SU-DHL-6 (cell line): ENCODE measurements at regions not wholly inside any gene's neighbourhood (a gene's known extent, or its start where the extent isn't known, plus 50 kb on each side); places are given as distances from the start of the nearest gene placed in this dataset.
"Not testable (repeated sequence)": the region's sequence is repeated elsewhere in the genome, so short reads cannot be mapped to it uniquely, and the experiment has no call there.

Experiments used
- H2AFZ ChIP-seq: fragments of 200-600 bp; sonication (generic); 2 replicates; pipeline ENCODE4 v1.6.1; 2014; ENCODE audit warnings: low read depth, mild to moderate bottlenecking, moderate library complexity, mixed read lengths, antibody characterized with exemption, low read length; ENCODE audit not compliant: severe bottlenecking
- H3F3A ChIP-seq: fragments of 200-600 bp; shearing (Covaris generic); 2 replicates; pipeline ENCODE4 v1.6.0; 2016; ENCODE audit warnings: antibody characterized with exemption, mild to moderate bottlenecking; ENCODE audit not compliant: insufficient read depth
- H3K27ac ChIP-seq: fragments of 200-600 bp; sonication (generic); 2 replicates; pipeline ENCODE4 v1.5.1; 2016; ENCODE audit warnings: low read depth, mild to moderate bottlenecking, low read length, moderate library complexity, mixed read lengths
- H3K27me3 ChIP-seq: fragments of 200-600 bp; sonication (generic), shearing (Covaris generic); 2 replicates; pipeline ENCODE4 v1.6.0; 2014; ENCODE audit warnings: mild to moderate bottlenecking, low read length
- H3K36me3 ChIP-seq: fragments of 200-600 bp; sonication (generic); 2 replicates; pipeline ENCODE4 v1.6.1; 2014; ENCODE audit warnings: mild to moderate bottlenecking, low read length, mixed read lengths
- H3K4me2 ChIP-seq: fragments of 300-600, 200-600 bp; shearing (Covaris generic), sonication (generic); 2 replicates; pipeline ENCODE4 v1.6.0; 2014; ENCODE audit warnings: low read length, low read depth, mild to moderate bottlenecking; ENCODE audit not compliant: poor library complexity, severe bottlenecking
- H3K4me3 ChIP-seq: fragments of 200-600 bp; sonication (generic); 2 replicates; pipeline ENCODE4 v1.5.1; 2014; ENCODE audit warnings: antibody characterized with exemption, low read length, mild to moderate bottlenecking, mixed read lengths; ENCODE audit not compliant: insufficient read depth, poor library complexity, severe bottlenecking
- H3K79me2 ChIP-seq: fragments of 200-600 bp; sonication (generic); 2 replicates; pipeline ENCODE4 v1.6.1; 2014; ENCODE audit warnings: mild to moderate bottlenecking, low read length, moderate library complexity; ENCODE audit not compliant: insufficient read depth
- H3K9ac ChIP-seq: fragments of 200-600 bp; sonication (generic); 2 replicates; pipeline ENCODE4 v1.7.0; 2014; ENCODE audit warnings: mild to moderate bottlenecking, low read length
- H3K9me2 ChIP-seq: fragments of 200-600 bp; sonication (generic); replicated peaks from 2 replicates; pipeline ENCODE4 v1.6.1; 2014; ENCODE audit warnings: low read length; ENCODE audit not compliant: insufficient read depth
- H3K9me3 ChIP-seq: fragments of 200-600 bp; sonication (generic); 2 replicates; pipeline ENCODE4 v1.6.1; 2014; ENCODE audit warnings: low read length, mixed read lengths; ENCODE audit not compliant: insufficient read depth
- H4K20me1 ChIP-seq: fragments of 200-600 bp; sonication (generic); 2 replicates; pipeline ENCODE4 v1.6.1; 2014; ENCODE audit warnings: low read depth, mild to moderate bottlenecking, antibody characterized with exemption, low read length, moderate library complexity, mixed read lengths
- CTCF ChIP-seq: fragments of 200-600 bp; sonication (generic); IDR thresholded peaks from one replicate; pipeline ENCODE4 v1.5.1; 2017; ENCODE audit warnings: antibody characterized with exemption, mild to moderate bottlenecking, low read length, moderate library complexity; ENCODE audit not compliant: insufficient read depth, poor library complexity, severe bottlenecking
- EZH2phosphoT487 ChIP-seq: fragments of 200-600 bp; sonication (generic), shearing (Covaris generic); conservative IDR thresholded peaks from 2 replicates; pipeline ENCODE4 v1.6.1; 2018; ENCODE audit warnings: mild to moderate bottlenecking, antibody characterized with exemption, low read length, moderate library complexity, mixed read lengths

- Histone ChIP-seq H2AFZ (no peak overlapping the region), H3K27me3 (no peaks in the 10 kb centered on the region), H3K27ac (no peak overlapping the region), H3K4me2 (no peak overlapping the region), H3K9ac (no peak overlapping the region), H3K4me3 (no peak overlapping the region), H3F3A (no peaks in the 10 kb centered on the region), H3K79me2 (no peaks in the 10 kb centered on the region), H3K9me3 (no peaks in the 10 kb centered on the region), H3K36me3 (no peaks in the 10 kb centered on the region), H3K9me2 (no peaks in the 10 kb centered on the region), H4K20me1 (no peaks in the 10 kb centered on the region)
- TF ChIP-seq EZH2phosphoT487 (no peak), CTCF (no peak)
These were observed 68.1 kb upstream of the PCDH8 start for GRCh38 chr13:52916486-52916990.

GRCh38 chr13:52911340-52911739 lies 62.9 kb upstream of the PCDH8 start:
- TF ChIP-seq EZH2phosphoT487 (no peak), CTCF (no peak)
- H2AFZ ChIP-seq: no peak overlapping the region
- H3K27ac ChIP-seq: no peak overlapping the region
- H3K9ac ChIP-seq: no peak overlapping the region
- H3K9me3 ChIP-seq: no peaks in the 10 kb centered on the region
- H3K9me2 ChIP-seq: no peaks in the 10 kb centered on the region
- H3K4me2 ChIP-seq: no peak overlapping the region
- no peaks in the 10 kb centered on the region for H3K27me3 ChIP-seq
- no peaks in the 10 kb centered on the region for H3K36me3 ChIP-seq
- H4K20me1 ChIP-seq: no peaks in the 10 kb centered on the region
- H3F3A ChIP-seq: no peaks in the 10 kb centered on the region
- H3K79me2 ChIP-seq: no peaks in the 10 kb centered on the region
- no peak overlapping the region for H3K4me3 ChIP-seq

- not testable (repeated sequence) for H3K4me3 ChIP-seq, H3K27me3 ChIP-seq, H3K4me2 ChIP-seq, H3K27ac ChIP-seq, H3K9ac ChIP-seq, H3K79me2 ChIP-seq, H3F3A ChIP-seq, H2AFZ ChIP-seq, H3K9me3 ChIP-seq, H3K36me3 ChIP-seq, H3K9me2 ChIP-seq, H4K20me1 ChIP-seq
These were observed 61.9 kb upstream of the PCDH8 start for GRCh38 chr13:52910318-52910717.

- Histone ChIP-seq H3F3A (no peaks in the 10 kb centered on the region), H3K36me3 (no peaks in the 10 kb centered on the region), H3K4me3 (no peak overlapping the region), H4K20me1 (no peaks in the 10 kb centered on the region), H3K9ac (no peak overlapping the region), H3K79me2 (no peaks in the 10 kb centered on the region), H3K27ac (no peak overlapping the region), H3K4me2 (no peak overlapping the region), H3K9me3 (no peaks in the 10 kb centered on the region), H3K9me2 (no peaks in the 10 kb centered on the region), H3K27me3 (no peaks in the 10 kb centered on the region), H2AFZ (no peak overlapping the region)
- no peak for TF ChIP-seq CTCF
- no peak for TF ChIP-seq EZH2phosphoT487
These were observed 57.9 kb upstream of the PCDH8 start for GRCh38 chr13:52906122-52906903.
